C4-2B (cell line): ENCODE measurements at regions not wholly inside any gene's neighbourhood (a gene's known extent, or its start where the extent isn't known, plus 50 kb on each side); places are given as distances from the start of the nearest gene placed in this dataset.
"Not testable (repeated sequence)": the region's sequence is repeated elsewhere in the genome, so short reads cannot be mapped to it uniquely, and the experiment has no call there.

ENCODE experiments used
- H3K27ac ChIP-seq: fragments of 450-650 bp; 2 replicates; pipeline ENCODE4 v1.5.1; 2017
- CTCF ChIP-seq: fragments of 450-650 bp; conservative IDR thresholded peaks from 2 replicates; pipeline ENCODE4 v1.5.1; 2017; ENCODE audit warnings: mild to moderate bottlenecking
- ZFX ChIP-seq: fragments of 450-650 bp; IDR thresholded peaks from 2 replicates; pipeline ENCODE4 v1.6.1; 2017

- no peak overlapping the region for H3K27ac ChIP-seq
- TF ChIP-seq CTCF (no peak), ZFX (no peak)
Measured at GRCh38 chr11:110852921-110853490, 140.8 kb upstream of the ARHGAP20 start.

- TF ChIP-seq ZFX (no peak), CTCF (no peak)
- H3K27ac ChIP-seq, result no peak overlapping the region
Measured at GRCh38 chr11:110850846-110851245, 138.6 kb upstream of the ARHGAP20 start.

GRCh38 chr11:110843053-110843452 is 130.8 kb upstream of the ARHGAP20 start:
- H3K27ac ChIP-seq, result not testable (repeated sequence)

- H3K27ac ChIP-seq, result no peak overlapping the region
- TF ChIP-seq ZFX, result no peak
- no peak for TF ChIP-seq CTCF
Measured at GRCh38 chr11:110838808-110839207, 126.6 kb upstream of the ARHGAP20 start.

GRCh38 chr11:110837603-110838002 is 125.4 kb upstream of the ARHGAP20 start:
- TF ChIP-seq CTCF, result no peak
- no peak for TF ChIP-seq ZFX
- no peak overlapping the region for H3K27ac ChIP-seq

GRCh38 chr11:110835106-110835505 is 122.9 kb upstream of the ARHGAP20 start:
- no peak for TF ChIP-seq ZFX
- no peak for TF ChIP-seq CTCF
- no peak overlapping the region for H3K27ac ChIP-seq

GRCh38 chr11:110833033-110833484 is 120.8 kb upstream of the ARHGAP20 start:
- no peak for TF ChIP-seq ZFX
- no peak for TF ChIP-seq CTCF
- no peak overlapping the region for H3K27ac ChIP-seq

GRCh38 chr11:110832539-110832938 is 120.3 kb upstream of the ARHGAP20 start:
- H3K27ac ChIP-seq, result no peak overlapping the region
- no peak for TF ChIP-seq ZFX
- no peak for TF ChIP-seq CTCF
